OCI-LY7 (cell line): ENCODE measurements at regions not wholly inside any gene's neighbourhood (a gene's known extent, or its start where the extent isn't known, plus 50 kb on each side); places are given as distances from the start of the nearest gene placed in this dataset.

Experiments
- CTCF ChIP-seq: fragments of 200-600 bp; sonication (generic); conservative IDR thresholded peaks from 2 replicates; pipeline ENCODE4 v1.5.1; 2014; ENCODE audit warnings: mild to moderate bottlenecking, antibody characterized with exemption, low read length, moderate library complexity, mixed read lengths
- EZH2phosphoT487 ChIP-seq: fragments of 200-600 bp; sonication (generic); IDR thresholded peaks from 2 replicates; pipeline ENCODE4 v1.6.1; 2018; ENCODE audit warnings: low read depth, borderline replicate concordance, mild to moderate bottlenecking, mixed run types, antibody characterized with exemption, low read length, moderate library complexity, mixed read lengths

GRCh38 chr20:41952166-41952565, 334.0 kb upstream of the CHD6 start:
- TF ChIP-seq CTCF (no peak), EZH2phosphoT487 (no peak)
